K562 (cell line): ENCODE measurements at regions not wholly inside any gene's neighbourhood (a gene's known extent, or its start where the extent isn't known, plus 50 kb on each side); places are given as distances from the start of the nearest gene placed in this dataset.

Experiments used
- ARID2 ChIP-seq: fragments of 450-650 bp; IDR thresholded peaks from 2 replicates; pipeline ENCODE4 v1.6.1; 2017; ENCODE audit warnings: antibody characterized with exemption, mild to moderate bottlenecking
- ASH1L ChIP-seq: fragments of 450-650 bp; IDR thresholded peaks from 2 replicates; pipeline ENCODE4 v1.6.1; 2018; ENCODE audit warnings: borderline replicate concordance, mild to moderate bottlenecking, low read depth; ENCODE audit not compliant: partially characterized antibody
- BMI1 ChIP-seq: fragments of 150-350 bp; IDR thresholded peaks from 2 replicates; pipeline ENCODE4 v1.6.1; 2014; ENCODE audit warnings: low read length
- BRF2 ChIP-seq: IDR thresholded peaks from 3 replicates; pipeline ENCODE4 v1.6.1; 2011; ENCODE audit warnings: borderline replicate concordance, mild to moderate bottlenecking; ENCODE audit not compliant: insufficient read length, insufficient read depth
- CHAMP1 ChIP-seq: fragments of 450-650 bp; IDR thresholded peaks from 2 replicates; pipeline ENCODE4 v1.6.1; 2016; ENCODE audit warnings: mild to moderate bottlenecking
- CHD4 ChIP-seq: fragments of 200-600 bp; sonication (generic); IDR thresholded peaks from 3 replicates; pipeline ENCODE4 v1.6.1; 2012; ENCODE audit warnings: low read depth, mild to moderate bottlenecking, mixed read lengths, low read length, inconsistent platforms; ENCODE audit not compliant: insufficient read depth, insufficient replicate concordance, poor library complexity, severe bottlenecking
- DDX20 ChIP-seq: fragments of 450-650 bp; IDR thresholded peaks from 2 replicates; pipeline ENCODE4 v1.6.1; 2016; ENCODE audit warnings: missing genetic modification characterization, low read depth, mild to moderate bottlenecking, missing compliant biosample characterization, moderate library complexity
- EZH2 ChIP-seq: IDR thresholded peaks from 2 replicates; pipeline ENCODE4 v1.6.1; 2012; ENCODE audit warnings: low read depth, mild to moderate bottlenecking, inconsistent platforms, low read length, borderline replicate concordance
- HNRNPK ChIP-seq: fragments of 200-400 bp; formaldehyde crosslinking; IDR thresholded peaks from one replicate; pipeline ENCODE4 v1.6.1; 2018; ENCODE audit warnings: mild to moderate bottlenecking, low read depth, low read length; ENCODE audit not compliant: poor library complexity, severe bottlenecking
- NCOA1 ChIP-seq: fragments of 450-650 bp; IDR thresholded peaks from 2 replicates; pipeline ENCODE4 v1.6.1; 2016; ENCODE audit warnings: low read depth
- SIX5 ChIP-seq, 2 experiments: IDR thresholded peaks; 2 replicates each; pipeline ENCODE4 v1.6.1; 2011; ENCODE audit warnings: low read length in 2 of 2, borderline replicate concordance in 1 of 2, low read depth in 1 of 2, mild to moderate bottlenecking in 1 of 2, moderate library complexity in 1 of 2; ENCODE audit not compliant: insufficient read depth in 1 of 2
- SRSF7 ChIP-seq: fragments of 200-400 bp; formaldehyde crosslinking; optimal IDR thresholded peaks from 2 replicates; pipeline ENCODE3; 2017; ENCODE audit warnings: mild to moderate bottlenecking, low read depth, low read length
- ZBTB49 ChIP-seq: sonication (generic); formaldehyde crosslinking; IDR thresholded peaks from 2 replicates; pipeline ENCODE4 v1.8.0; 2022; ENCODE audit warnings: missing genetic modification reagents, mild to moderate bottlenecking, borderline replicate concordance
- ZNF518B ChIP-seq: fragments of 250-450 bp; sonication (Bioruptor Pico); IDR thresholded peaks from 2 replicates; pipeline ENCODE4 v1.5.0; 2021; ENCODE audit warnings: mild to moderate bottlenecking, moderate library complexity
- ZNF77 ChIP-seq: fragments of 250-450 bp; sonication (Bioruptor Pico); IDR thresholded peaks from 2 replicates; pipeline ENCODE4 v1.5.0; 2020
- ZNF830 ChIP-seq: fragments of 250-450 bp; sonication (Bioruptor Pico); IDR thresholded peaks from 2 replicates; pipeline ENCODE4 v1.5.0; 2021; ENCODE audit warnings: mild to moderate bottlenecking
- TF ChIP-seq, protein P1 (sequence below): fragments of 450-650 bp; conservative IDR thresholded peaks from 2 replicates; pipeline ENCODE4 v1.6.1; 2016; ENCODE audit warnings: missing genetic modification characterization, low read depth, mild to moderate bottlenecking, control low read depth, missing compliant biosample characterization

- no peak for TF ChIP-seq CHAMP1
- TF ChIP-seq ZNF518B = no peak
- TF ChIP-seq SRSF7 = no peak
- no peak for TF ChIP-seq DDX20 (tag)
- TF ChIP-seq BRF2 = no peak
- no peak for TF ChIP-seq SIX5 (IDR thresholded peaks at IDR 0.05; ENCODE audit: borderline replicate concordance in 1 of 2, insufficient read depth in 1 of 2, low read depth in 1 of 2, low read length in 2 of 2)
- TF ChIP-seq ARID2 = no peak
- TF ChIP-seq, protein P1, sequence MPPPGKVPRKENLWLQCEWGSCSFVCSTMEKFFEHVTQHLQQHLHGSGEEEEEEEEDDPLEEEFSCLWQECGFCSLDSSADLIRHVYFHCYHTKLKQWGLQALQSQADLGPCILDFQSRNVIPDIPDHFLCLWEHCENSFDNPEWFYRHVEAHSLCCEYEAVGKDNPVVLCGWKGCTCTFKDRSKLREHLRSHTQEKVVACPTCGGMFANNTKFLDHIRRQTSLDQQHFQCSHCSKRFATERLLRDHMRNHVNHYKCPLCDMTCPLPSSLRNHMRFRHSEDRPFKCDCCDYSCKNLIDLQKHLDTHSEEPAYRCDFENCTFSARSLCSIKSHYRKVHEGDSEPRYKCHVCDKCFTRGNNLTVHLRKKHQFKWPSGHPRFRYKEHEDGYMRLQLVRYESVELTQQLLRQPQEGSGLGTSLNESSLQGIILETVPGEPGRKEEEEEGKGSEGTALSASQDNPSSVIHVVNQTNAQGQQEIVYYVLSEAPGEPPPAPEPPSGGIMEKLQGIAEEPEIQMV (tag) = no peak
- no peak for TF ChIP-seq ZBTB49
- TF ChIP-seq CHD4 = no peak
- TF ChIP-seq ASH1L = no peak
- no peak for TF ChIP-seq HNRNPK
- no peak for TF ChIP-seq ZNF830 (CRISPR knock-in tag)
- no peak for TF ChIP-seq EZH2
- no peak for TF ChIP-seq BMI1
- TF ChIP-seq ZNF77 = no peak
- no peak for TF ChIP-seq NCOA1
These were observed 123.8 kb downstream of the TMEM174 start (continued) for GRCh38 chr5:73296772-73297171.
